A549 (cell line): ENCODE measurements at regions not wholly inside any gene's neighbourhood (a gene's known extent, or its start where the extent isn't known, plus 50 kb on each side); places are given as distances from the start of the nearest gene placed in this dataset.

ENCODE experiments used
- BHLHE40 ChIP-seq: IDR thresholded peaks from 2 replicates; pipeline ENCODE4 v1.6.1; 2012; ENCODE audit warnings: low read depth, low read length, inconsistent platforms
- CHD2 ChIP-seq: fragments of 150-350 bp; IDR thresholded peaks from 2 replicates; pipeline ENCODE4 v1.6.1; 2014; ENCODE audit warnings: low read length; ENCODE audit not compliant: partially characterized antibody
- CTCF ChIP-seq: fragments of >200 bp; sonication (Bioruptor Twin); formaldehyde crosslinking; IDR thresholded peaks from 3 replicates; pipeline ENCODE4 v1.5.1; 2016
- POLR2A ChIP-seq: IDR thresholded peaks from 2 replicates; pipeline ENCODE4 v1.6.1; 2012; ENCODE audit warnings: mild to moderate bottlenecking, low read length
- TF ChIP-seq, protein P1 (sequence below): IDR thresholded peaks from 2 replicates; pipeline ENCODE4 v1.6.1; 2012; ENCODE audit warnings: low read depth, borderline replicate concordance

DNA sequence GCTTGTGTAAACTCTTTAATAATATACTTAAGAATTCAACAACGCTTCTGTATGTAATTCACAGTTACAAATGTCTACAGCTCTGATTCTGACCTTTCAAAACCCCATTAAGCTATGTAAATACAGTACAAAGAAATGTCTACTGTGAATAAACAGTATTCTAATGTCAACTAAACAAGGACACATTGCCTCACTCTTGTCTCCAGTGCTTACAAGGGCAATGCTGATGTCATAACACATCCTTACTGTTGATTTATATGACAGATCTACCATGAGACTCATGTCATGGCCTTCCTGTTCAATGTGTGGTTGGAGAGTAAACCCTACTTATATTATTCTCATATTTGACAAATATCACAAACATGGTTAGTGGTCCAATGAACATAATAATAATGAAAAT is 256.1 kb upstream of the ADGRL3 start:
- TF ChIP-seq BHLHE40, result no peak
- TF ChIP-seq, protein P1, sequence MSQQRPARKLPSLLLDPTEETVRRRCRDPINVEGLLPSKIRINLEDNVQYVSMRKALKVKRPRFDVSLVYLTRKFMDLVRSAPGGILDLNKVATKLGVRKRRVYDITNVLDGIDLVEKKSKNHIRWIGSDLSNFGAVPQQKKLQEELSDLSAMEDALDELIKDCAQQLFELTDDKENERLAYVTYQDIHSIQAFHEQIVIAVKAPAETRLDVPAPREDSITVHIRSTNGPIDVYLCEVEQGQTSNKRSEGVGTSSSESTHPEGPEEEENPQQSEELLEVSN, result no peak
- TF ChIP-seq POLR2A, result no peak
- no peak for TF ChIP-seq CTCF
- no peak for TF ChIP-seq CHD2
